ENCODE measurements at regions not wholly inside any gene's neighbourhood (a gene's known extent, or its start where the extent isn't known, plus 50 kb on each side); places are given as distances from the start of the nearest gene placed in this dataset.

DNA sequence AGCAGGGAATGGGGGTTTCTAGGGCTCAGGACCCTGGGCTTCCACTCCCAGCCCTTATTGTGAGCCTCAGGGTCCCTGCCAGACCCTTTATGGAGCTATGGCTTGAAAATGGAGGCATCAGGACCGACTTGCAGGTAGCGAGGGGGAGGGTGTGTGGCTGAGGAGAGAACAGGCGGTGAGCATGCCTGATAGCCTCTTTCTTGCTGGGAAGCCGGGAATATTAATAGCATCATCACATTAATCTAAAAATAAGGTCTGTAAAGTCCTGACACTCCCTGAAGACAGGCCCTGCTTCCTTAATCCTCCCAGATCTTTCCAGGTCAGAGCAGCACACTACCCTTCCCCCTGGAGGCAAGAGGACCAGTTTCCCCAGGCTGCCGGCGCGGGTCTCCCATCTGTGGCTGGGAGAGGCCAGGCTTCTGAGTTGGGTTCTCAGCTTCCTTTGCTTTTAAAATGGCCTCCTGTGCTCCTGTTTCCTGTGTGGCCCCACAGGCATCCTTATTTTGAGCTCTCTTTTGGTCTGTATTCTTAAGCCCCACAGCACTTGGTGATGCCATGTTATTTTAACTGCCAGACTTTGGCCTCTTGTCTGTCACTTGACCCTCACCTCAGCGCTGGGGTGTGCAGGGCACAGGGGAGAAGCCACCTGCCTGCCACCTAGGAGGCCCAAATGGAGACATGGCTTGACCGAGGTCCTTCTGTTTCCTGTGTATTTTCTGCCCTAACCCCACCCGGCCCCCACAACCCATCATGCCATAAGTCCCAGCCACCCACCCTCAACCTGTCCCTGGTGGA lies 185.0 kb upstream of the TOPAZ1 start:
- Histone ChIP-seq H3K36me3 (ENCODE audit: control insufficient read depth, insufficient read depth, low read length) (no peaks in the 10 kb centered on the region), H3K4me1 (ENCODE audit: control insufficient read depth, insufficient read depth, low read length, poor library complexity, severe bottlenecking) (peaks cover 13% of the 10 kb centered on the region), H3K4me3 (ENCODE audit: extremely low read depth, insufficient read depth, low read length, poor library complexity, severe bottlenecking) (no peak overlapping the region), H3K27ac (ENCODE audit: low read depth, low read length, severe bottlenecking) (no peak overlapping the region), H3K9me3 (ENCODE audit: control insufficient read depth, low read length) (no peaks in the 10 kb centered on the region)
- 95 to 100% methylated on average over 6 to 7 of the region's 10 CpGs for WGBS, 2 experiments (ENCODE audit: insufficient coverage in 2 of 2)

DNA sequence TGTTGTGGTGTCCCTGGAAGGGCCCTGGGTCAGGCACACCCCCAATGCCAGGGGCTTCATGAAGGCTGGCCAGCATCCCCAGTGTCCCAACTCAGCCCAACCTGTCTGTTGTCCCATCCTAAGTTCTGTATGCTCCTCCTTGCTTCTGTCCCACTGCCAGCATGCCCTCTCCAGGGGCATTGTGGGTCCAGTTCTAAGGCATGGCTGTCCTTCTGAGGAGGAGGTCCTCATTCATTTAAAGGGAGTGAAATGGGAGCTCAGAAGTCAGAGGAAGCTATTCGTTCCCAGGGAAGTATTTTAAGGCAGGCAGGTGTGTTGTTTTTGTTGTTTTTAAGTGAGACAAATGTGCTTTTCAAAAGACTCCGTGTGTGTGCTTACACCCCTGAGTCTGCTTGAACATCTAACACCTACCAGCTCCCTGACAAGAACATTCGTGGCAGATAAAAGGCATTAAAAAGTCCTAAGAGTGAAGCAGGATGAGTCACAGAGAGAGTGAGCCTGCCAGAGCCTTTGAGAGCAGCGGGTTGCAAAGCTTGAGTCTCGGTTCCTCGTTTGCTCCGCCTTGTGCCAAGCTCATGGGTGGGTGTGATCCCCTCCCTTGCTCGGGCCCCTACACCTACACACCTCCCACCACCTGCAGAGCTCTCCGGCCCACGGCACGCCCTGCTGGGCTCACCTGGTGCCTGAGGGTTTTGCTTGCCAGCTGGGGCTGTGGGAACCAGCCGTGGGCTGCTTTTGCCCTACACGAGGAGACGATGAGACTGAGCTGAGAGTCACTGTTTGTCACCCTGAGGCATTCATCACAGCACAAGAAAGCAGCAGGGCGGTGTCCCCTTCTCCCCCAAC lies 183.4 kb upstream of the TOPAZ1 start:
- no peak overlapping the region for H3K27ac ChIP-seq (ENCODE audit: low read depth, low read length, severe bottlenecking)
- no peaks in the 10 kb centered on the region for H3K36me3 ChIP-seq (ENCODE audit: control insufficient read depth, insufficient read depth, low read length)
- peaks cover 13% of the 10 kb centered on the region for H3K4me1 ChIP-seq (ENCODE audit: control insufficient read depth, insufficient read depth, low read length, poor library complexity, severe bottlenecking)
- WGBS, 2 experiments (ENCODE audit: insufficient coverage in 2 of 2), result 22 to 30% methylated on average over 5 to 11 of the region's 15 CpGs
- no peak overlapping the region for H3K4me3 ChIP-seq (ENCODE audit: extremely low read depth, insufficient read depth, low read length, poor library complexity, severe bottlenecking)
- H3K9me3 ChIP-seq (ENCODE audit: control insufficient read depth, low read length), result no peaks in the 10 kb centered on the region

GRCh38 chr3:44058868-44059203 lies 182.8 kb upstream of the TOPAZ1 start:
- no peaks in the 10 kb centered on the region for H3K9me3 ChIP-seq (ENCODE audit: control insufficient read depth, low read length)
- WGBS, 2 experiments (ENCODE audit: insufficient coverage in 2 of 2), result 100% methylated on average over 1 of the region's 5 CpGs; no CpG with 5 or more reads in 1 of the 2 experiments

GRCh38 chr3:44060164-44060563 lies 181.5 kb upstream of the TOPAZ1 start:
- WGBS, 2 experiments (ENCODE audit: insufficient coverage in 2 of 2), result 100% methylated on average over 2 of the region's 5 CpGs; no CpG with 5 or more reads in 1 of the 2 experiments
- Histone ChIP-seq H3K4me3 (ENCODE audit: extremely low read depth, insufficient read depth, low read length, poor library complexity, severe bottlenecking) (no peak overlapping the region), H3K36me3 (ENCODE audit: control insufficient read depth, insufficient read depth, low read length) (no peaks in the 10 kb centered on the region), H3K27ac (ENCODE audit: low read depth, low read length, severe bottlenecking) (no peak overlapping the region), H3K4me1 (ENCODE audit: control insufficient read depth, insufficient read depth, low read length, poor library complexity, severe bottlenecking) (peaks cover 13% of the 10 kb centered on the region), H3K9me3 (ENCODE audit: control insufficient read depth, low read length) (no peaks in the 10 kb centered on the region)

More at GRCh38 chr3:44058868-44059203, 182.8 kb upstream of the TOPAZ1 start:
- Histone ChIP-seq H3K4me3 (ENCODE audit: extremely low read depth, insufficient read depth, low read length, poor library complexity, severe bottlenecking) (no peak overlapping the region), H3K27ac (ENCODE audit: low read depth, low read length, severe bottlenecking) (no peak overlapping the region), H3K36me3 (ENCODE audit: control insufficient read depth, insufficient read depth, low read length) (no peaks in the 10 kb centered on the region), H3K4me1 (ENCODE audit: control insufficient read depth, insufficient read depth, low read length, poor library complexity, severe bottlenecking) (peaks cover 13% of the 10 kb centered on the region)

GRCh38 chr3:44061268-44061667 lies 180.4 kb upstream of the TOPAZ1 start:
- Histone ChIP-seq H3K4me1 (ENCODE audit: control insufficient read depth, insufficient read depth, low read length, poor library complexity, severe bottlenecking) (peaks cover 13% of the 10 kb centered on the region), H3K27ac (ENCODE audit: low read depth, low read length, severe bottlenecking) (no peak overlapping the region)
- WGBS, 2 experiments (ENCODE audit: insufficient coverage in 2 of 2), result 100% methylated on average over 1 of the region's 3 CpGs; no CpG with 5 or more reads in 1 of the 2 experiments

DNA sequence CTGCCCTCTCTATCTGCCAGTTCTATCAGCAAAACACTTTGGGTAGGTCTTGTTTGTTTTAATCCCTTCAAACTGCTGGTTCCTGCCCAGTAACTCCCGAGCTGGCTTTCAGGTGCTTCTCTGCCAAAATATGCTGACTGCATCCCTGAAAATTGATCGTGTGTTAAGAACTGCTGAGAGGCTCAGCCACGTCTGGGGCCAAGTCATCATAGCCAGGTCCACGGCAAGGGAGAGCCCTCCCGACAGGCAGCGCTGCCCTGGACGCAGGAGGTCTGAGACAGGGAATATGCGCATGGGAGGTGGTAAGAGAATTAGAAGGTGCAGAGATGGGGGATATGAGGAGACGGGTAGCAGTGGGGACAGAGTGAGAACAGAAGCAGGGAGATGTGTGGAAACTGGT lies 179.7 kb upstream of the TOPAZ1 start:
- WGBS, 2 experiments (ENCODE audit: insufficient coverage in 2 of 2), result 33 to 41% methylated on average over 7 to 8 of the region's 9 CpGs
- Histone ChIP-seq H3K27ac (ENCODE audit: low read depth, low read length, severe bottlenecking) (no peak overlapping the region), H3K4me3 (ENCODE audit: extremely low read depth, insufficient read depth, low read length, poor library complexity, severe bottlenecking) (no peak overlapping the region), H3K36me3 (ENCODE audit: control insufficient read depth, insufficient read depth, low read length) (no peaks in the 10 kb centered on the region), H3K4me1 (ENCODE audit: control insufficient read depth, insufficient read depth, low read length, poor library complexity, severe bottlenecking) (peaks cover 11% of the 10 kb centered on the region), H3K9me3 (ENCODE audit: control insufficient read depth, low read length) (no peaks in the 10 kb centered on the region)

More at GRCh38 chr3:44061268-44061667, 180.4 kb upstream of the TOPAZ1 start:
- Histone ChIP-seq H3K36me3 (ENCODE audit: control insufficient read depth, insufficient read depth, low read length) (no peaks in the 10 kb centered on the region), H3K9me3 (ENCODE audit: control insufficient read depth, low read length) (no peaks in the 10 kb centered on the region), H3K4me3 (ENCODE audit: extremely low read depth, insufficient read depth, low read length, poor library complexity, severe bottlenecking) (no peak overlapping the region)

GRCh38 chr3:44065311-44066094 lies 176.2 kb upstream of the TOPAZ1 start:
- H3K4me3 ChIP-seq (ENCODE audit: extremely low read depth, insufficient read depth, low read length, poor library complexity, severe bottlenecking), result no peak overlapping the region
- no peaks in the 10 kb centered on the region for H3K4me1 ChIP-seq (ENCODE audit: control insufficient read depth, insufficient read depth, low read length, poor library complexity, severe bottlenecking)
- H3K27ac ChIP-seq (ENCODE audit: low read depth, low read length, severe bottlenecking), result no peak overlapping the region
- 82 to 89% methylated on average over 9 of the region's 10 CpGs for WGBS, 2 experiments (ENCODE audit: insufficient coverage in 2 of 2)
- H3K9me3 ChIP-seq (ENCODE audit: control insufficient read depth, low read length), result no peaks in the 10 kb centered on the region
- H3K36me3 ChIP-seq (ENCODE audit: control insufficient read depth, insufficient read depth, low read length), result no peaks in the 10 kb centered on the region

DNA sequence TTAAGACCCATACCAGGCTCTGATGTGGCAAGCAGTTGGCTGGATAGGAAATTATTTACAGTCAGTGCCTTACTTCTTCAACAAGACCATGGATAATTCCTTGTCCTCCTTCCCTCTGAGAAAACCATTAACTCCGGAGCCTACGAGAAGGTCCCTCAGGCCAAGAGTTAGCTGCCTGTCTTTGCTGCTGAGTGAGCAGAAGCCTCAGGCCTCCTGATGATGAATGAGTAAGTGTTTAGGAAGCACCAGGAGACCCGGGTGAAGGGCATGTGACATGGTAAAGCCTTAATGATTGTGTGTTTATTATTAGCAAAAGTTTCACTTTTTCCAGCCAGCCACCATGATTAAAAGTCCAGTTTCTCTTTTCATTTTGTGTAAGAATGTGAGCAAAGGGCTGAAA lies 174.9 kb upstream of the TOPAZ1 start:
- 89% methylated on average over 2 of the region's 3 CpGs; no CpG with 5 or more reads in 1 of the 2 experiments for WGBS, 2 experiments (ENCODE audit: insufficient coverage in 2 of 2)
- H3K4me1 ChIP-seq (ENCODE audit: control insufficient read depth, insufficient read depth, low read length, poor library complexity, severe bottlenecking), result no peaks in the 10 kb centered on the region
- H3K36me3 ChIP-seq (ENCODE audit: control insufficient read depth, insufficient read depth, low read length), result no peaks in the 10 kb centered on the region
- no peaks in the 10 kb centered on the region for H3K9me3 ChIP-seq (ENCODE audit: control insufficient read depth, low read length)
- H3K4me3 ChIP-seq (ENCODE audit: extremely low read depth, insufficient read depth, low read length, poor library complexity, severe bottlenecking), result no peak overlapping the region
- H3K27ac ChIP-seq (ENCODE audit: low read depth, low read length, severe bottlenecking), result no peak overlapping the region

DNA sequence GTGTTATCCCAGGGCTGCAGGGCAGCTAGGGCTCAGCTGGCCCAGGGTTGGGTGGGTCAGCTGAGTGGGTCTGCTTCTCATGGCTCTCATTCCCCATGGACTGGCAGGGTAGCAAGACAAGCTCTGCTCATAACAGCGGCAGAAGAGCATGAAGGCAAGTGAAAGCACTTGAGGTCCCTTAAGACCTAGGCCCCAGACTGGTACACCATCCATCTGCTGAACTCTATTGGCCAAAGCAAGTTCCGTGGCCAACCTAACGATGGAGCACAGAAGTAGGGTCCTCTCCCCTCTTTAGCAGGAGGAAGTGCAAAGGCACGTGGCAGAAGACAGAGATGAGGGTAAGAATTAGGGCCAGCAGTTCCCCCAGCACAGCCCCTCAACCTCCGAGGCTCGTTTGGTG lies 174.3 kb upstream of the TOPAZ1 start:
- WGBS, 2 experiments (ENCODE audit: insufficient coverage in 2 of 2), result 74 to 84% methylated on average over 4 to 5 of the region's 6 CpGs
- no peak overlapping the region for H3K27ac ChIP-seq (ENCODE audit: low read depth, low read length, severe bottlenecking)
- H3K9me3 ChIP-seq (ENCODE audit: control insufficient read depth, low read length), result no peaks in the 10 kb centered on the region
- H3K36me3 ChIP-seq (ENCODE audit: control insufficient read depth, insufficient read depth, low read length), result no peaks in the 10 kb centered on the region
- no peak overlapping the region for H3K4me3 ChIP-seq (ENCODE audit: extremely low read depth, insufficient read depth, low read length, poor library complexity, severe bottlenecking)
- H3K4me1 ChIP-seq (ENCODE audit: control insufficient read depth, insufficient read depth, low read length, poor library complexity, severe bottlenecking), result no peaks in the 10 kb centered on the region

GRCh38 chr3:44068753-44069152 lies 172.9 kb upstream of the TOPAZ1 start:
- WGBS, 2 experiments (ENCODE audit: insufficient coverage in 2 of 2), result 83 to 100% methylated on average over 1 of the region's 3 CpGs
- Histone ChIP-seq H3K4me1 (ENCODE audit: control insufficient read depth, insufficient read depth, low read length, poor library complexity, severe bottlenecking) (no peaks in the 10 kb centered on the region), H3K9me3 (ENCODE audit: control insufficient read depth, low read length) (no peaks in the 10 kb centered on the region), H3K36me3 (ENCODE audit: control insufficient read depth, insufficient read depth, low read length) (no peaks in the 10 kb centered on the region), H3K27ac (ENCODE audit: low read depth, low read length, severe bottlenecking) (no peak overlapping the region), H3K4me3 (ENCODE audit: extremely low read depth, insufficient read depth, low read length, poor library complexity, severe bottlenecking) (no peak overlapping the region)

All from mesodermal cell (in vitro differentiated cells).